Ramos (cell line): ENCODE measurements at regions not wholly inside any gene's neighbourhood (a gene's known extent, or its start where the extent isn't known, plus 50 kb on each side); places are given as distances from the start of the nearest gene placed in this dataset.
"Not testable (repeated sequence)": the region's sequence is repeated elsewhere in the genome, so short reads cannot be mapped to it uniquely, and the experiment has no call there.

Source experiments
- in situ Hi-C: fragments of 300-500 bp; cut with MboI; formaldehyde crosslinking; loops from one replicate; pipeline ENCODE4 v1.14.3; 2022; ENCODE audit warnings: low sequenced_read_pairs; ENCODE audit not compliant: unreplicated experiment

DNA sequence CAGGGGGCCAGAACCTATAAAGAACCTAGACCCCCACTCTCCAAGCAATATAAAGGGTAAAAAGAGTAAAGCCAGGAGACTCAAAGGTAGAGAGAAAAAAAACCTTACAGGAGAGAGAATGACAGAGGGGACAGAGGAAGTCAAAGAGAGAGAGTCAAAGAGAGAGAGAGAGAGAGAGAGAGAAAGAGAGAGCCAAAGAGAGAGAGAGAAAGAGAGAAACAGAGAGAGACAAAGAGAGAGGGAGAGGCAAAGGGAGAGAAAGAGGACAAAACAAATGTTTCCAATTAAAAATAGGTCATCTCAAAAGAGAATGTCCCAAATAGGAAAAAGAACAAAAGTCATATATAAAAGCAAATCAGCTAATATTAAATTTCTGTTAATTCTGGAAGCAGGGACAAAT is 251.5 kb downstream of the DPY19L2 start:
- in situ Hi-C loops = loop anchor here (25.0 kb wide), 2 partner anchors 396 to 846 kb away; no protein-coding TSS in a partner anchor

DNA sequence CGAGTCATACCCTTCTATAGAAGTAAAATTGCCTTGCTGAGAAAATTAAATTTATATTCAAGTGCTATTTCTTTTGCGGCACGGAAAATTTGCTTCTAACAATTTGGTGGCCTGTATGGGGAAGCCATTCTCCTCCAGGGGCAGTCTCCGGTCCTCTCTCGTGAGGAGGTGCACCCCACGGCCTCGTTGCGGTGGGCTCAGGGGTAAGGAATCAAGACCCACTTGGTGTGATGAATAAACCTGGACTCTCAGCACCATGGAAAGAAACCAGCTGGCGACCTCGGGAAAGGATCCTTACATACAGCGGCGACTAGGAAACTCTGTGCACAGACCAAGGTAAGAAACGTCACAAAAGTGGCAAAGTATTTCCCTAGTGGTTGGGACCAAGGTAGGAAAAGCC is 252.9 kb downstream of the DPY19L2 start:
- in situ Hi-C loops = loop anchor here (25.0 kb wide), 2 partner anchors 397 to 847 kb away; no protein-coding TSS in a partner anchor

DNA sequence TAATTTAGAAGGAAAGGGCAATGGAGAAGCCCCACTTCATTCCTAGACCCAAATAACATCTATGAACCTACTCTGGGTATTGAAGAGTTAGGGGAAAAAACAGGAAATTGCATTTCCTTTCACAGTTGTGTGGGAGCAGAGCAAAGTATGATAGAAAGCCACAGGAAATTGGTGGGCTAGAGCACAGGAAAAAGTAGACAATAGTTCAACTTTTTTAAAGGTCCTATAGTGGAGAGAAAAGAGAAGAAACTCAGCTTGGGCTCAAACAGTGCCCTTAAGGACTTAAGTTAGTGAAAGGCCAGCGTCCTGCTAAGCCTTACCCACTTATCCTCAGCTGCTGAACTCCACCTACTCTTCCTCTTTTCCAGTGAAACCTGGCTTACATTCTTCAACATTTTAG is 258.1 kb downstream of the DPY19L2 start:
- in situ Hi-C loops = loop anchor here (25.0 kb wide), 2 partner anchors 402 to 852 kb away; no protein-coding TSS in a partner anchor

DNA sequence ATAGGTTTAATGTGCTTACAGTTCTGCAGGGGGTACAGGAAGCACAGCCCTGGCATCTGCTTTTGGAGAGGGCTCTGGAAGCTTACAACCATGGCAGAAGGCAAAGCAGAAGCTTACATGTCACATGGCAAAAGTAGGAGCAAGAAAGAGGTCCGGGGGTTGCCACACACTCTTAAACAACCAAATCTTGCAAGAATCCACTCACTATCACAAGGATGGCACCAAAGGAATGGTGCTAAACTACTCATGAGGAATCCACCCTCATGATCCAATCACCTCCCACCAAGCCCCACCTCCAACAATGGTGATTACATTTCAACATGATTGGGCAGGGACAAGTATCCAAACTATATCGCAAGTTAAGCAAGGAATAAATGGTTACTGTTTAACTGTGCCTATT is 255.8 kb upstream of the AVPR1A start:
- in situ Hi-C loops = loop anchor here (25.0 kb wide), 2 partner anchors 406 to 856 kb away; no protein-coding TSS in a partner anchor

DNA sequence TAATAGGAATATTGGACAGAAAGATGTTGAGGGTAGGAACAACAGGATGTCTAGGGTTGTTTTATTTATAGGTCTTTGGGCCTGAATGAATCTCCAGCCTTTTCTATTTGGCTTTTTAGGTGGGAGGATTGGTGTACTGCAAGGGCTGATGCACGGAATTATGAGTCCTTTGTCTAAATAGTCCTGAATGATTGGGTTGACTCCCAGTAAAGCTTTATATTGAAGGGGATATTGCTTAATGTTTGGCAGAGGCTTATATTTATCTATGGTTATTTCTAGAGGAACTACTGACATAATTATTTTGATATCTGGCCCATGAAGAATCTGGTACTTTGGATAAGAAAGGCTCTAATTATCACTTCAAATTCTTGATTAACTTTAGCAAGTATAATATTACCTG is 253.6 kb upstream of the AVPR1A start:
- in situ Hi-C loops = loop anchor here (25.0 kb wide), 2 partner anchors 408 to 858 kb away; no protein-coding TSS in a partner anchor

DNA sequence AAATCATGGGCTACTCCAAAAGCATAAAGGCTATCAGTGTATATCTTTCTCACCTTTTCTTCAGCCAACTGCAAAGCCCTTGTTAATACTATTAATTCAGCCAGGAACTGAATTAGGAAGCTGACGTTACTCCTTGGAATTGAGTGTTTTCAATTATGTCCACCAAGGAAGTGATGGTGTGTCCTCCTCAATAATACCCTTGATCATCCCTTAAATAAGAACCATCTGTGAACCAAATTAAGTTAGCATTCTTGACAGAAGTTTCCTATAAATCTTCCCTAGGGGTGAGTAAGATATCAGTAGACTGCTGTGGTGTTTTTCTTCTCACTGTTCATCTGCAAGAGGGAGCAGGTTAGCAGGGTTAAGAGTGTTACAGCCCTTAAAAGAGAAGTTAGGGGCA is 252.3 kb upstream of the AVPR1A start:
- in situ Hi-C loops = loop anchor here (25.0 kb wide), 2 partner anchors 409 to 859 kb away; no protein-coding TSS in a partner anchor

DNA sequence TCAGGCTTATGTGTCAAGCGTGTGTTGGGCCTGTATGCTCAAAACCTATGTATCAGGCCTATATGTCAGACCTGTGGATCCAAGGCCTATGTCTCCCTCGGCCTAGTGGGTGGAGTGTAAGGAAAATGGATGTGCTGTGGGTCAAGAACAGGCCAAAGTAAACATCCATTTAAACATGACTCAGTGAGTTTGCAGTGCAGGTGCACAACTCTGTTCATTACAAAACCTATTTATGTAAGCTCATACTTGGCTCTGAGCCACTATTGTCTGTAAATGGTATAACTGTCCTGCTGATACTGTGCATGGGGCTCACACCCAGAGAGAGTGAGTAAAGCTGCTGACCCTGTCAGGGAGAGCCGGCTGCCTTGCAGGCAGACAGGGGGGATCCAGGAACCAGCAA is 249.7 kb upstream of the AVPR1A start:
- in situ Hi-C loops = loop anchor here (25.0 kb wide), 2 partner anchors 412 to 862 kb away; no protein-coding TSS in a partner anchor

DNA sequence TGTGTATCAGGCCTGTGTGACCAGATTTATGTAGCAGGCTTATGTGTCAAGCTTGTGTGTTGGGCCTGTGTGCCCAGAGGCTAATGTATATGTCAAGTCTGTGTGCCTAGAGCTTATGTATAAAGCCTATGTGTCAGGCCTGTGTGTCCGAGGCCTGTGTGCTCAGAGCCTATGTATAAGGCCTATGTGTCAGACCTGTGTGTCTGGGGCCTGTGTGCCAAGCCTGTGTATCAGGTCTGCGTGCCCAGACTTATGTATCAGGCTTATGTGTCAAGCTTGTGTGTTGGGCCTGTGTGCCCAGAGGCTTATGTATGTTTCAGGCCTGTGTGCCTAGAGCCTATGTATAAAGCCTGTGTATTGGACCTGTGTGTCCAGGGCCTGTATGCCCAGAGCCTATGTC is 249.3 kb upstream of the AVPR1A start:
- in situ Hi-C loops = loop anchor here (25.0 kb wide), 2 partner anchors 412 to 862 kb away; no protein-coding TSS in a partner anchor

DNA sequence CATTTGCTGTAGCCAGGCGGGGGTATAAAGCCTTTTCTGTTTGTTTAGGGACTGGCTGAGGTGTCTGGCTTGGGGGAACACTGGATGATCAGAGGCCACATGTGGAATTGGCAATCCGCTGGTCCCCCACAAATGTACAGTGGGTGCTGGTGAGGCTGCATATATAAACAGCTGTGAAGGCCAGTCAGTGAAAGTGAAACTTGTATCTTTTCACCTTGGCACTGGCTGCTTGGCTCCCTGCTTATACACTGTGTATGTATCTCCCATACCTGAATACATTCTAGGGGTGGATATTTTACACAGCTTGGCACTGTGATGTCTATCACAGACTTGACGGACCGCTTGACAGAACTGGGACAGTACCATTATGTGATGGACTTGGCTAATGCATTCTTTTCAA is 246.8 kb upstream of the AVPR1A start:
- in situ Hi-C loops = no loop called here

DNA sequence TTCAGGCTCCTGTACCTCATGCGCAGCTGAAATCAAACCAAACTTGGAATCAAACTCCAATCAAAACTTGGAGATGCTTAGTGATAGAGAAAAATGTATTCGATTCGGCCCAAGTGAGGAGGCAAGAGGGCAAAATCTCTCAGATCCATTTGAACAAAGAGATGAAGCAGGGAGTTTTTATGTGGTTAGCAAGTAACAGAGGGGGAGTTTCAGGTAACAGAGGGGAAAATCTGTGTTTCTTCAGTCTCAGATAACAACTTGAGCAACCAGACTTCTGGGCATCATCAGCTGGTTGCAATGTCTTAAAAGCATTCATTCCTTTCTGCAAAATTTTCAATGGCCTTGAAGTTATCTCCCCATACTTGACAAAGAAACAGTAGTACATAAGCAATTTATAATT is 245.1 kb upstream of the AVPR1A start:
- in situ Hi-C loops = no loop called here

DNA sequence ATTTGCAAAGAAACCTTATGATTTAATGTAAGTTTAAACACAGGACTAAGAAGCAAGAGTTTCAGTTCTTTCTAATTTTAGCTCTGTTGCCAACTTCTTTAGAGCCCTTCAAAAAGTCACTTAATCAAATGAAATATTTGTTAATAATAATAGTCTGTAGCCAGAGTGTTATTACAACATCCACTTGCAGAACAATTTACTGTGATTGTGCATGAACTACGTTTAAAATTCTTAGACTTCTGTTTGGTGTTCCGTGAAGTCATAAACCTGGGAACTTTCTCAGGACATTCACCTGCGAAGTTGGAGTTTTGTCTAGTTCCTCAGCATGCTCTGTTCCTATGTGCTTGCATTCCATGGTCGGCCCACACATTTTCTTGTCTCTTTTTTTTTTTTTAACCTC is 244.0 kb upstream of the AVPR1A start:
- in situ Hi-C loops = no loop called here

DNA sequence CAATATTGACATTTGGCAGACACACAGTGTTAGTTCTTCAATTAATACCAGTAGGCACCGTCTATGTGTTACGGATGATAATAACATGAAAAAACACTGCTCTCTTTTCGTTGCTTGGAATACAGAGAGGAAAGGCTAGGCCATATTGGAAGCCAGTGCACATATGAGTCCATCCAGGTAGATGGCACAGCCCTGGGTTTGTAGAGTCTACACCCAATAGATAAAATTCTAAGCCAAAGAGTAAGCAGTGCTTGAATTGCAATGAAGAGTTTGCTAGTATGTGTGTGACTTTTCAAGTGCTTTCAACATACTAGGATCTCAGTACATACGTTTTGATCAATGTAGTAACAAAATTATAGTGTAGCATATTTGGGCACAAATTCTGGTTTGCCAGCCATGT is 243.3 kb upstream of the AVPR1A start:
- in situ Hi-C loops = no loop called here

DNA sequence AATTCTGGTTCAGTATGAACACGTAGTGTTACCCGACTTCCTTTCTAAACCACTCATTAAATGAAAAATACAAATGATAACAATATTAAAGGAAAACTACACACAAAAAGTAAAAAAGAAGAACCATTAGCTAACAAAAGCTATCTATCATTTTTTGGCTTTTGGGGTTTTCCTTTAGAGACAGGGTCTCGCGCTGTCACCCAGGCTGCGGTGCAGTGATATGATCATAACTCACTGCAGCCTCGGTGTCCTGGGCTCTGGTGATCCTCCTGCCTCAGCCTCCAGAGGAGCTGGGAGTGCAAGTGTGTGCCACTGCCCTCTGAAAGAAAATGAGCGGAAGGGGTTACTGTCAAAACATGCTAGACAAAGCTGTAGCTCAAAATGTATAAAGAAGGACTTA is 238.2 kb upstream of the AVPR1A start:
- in situ Hi-C loops = no loop called here

DNA sequence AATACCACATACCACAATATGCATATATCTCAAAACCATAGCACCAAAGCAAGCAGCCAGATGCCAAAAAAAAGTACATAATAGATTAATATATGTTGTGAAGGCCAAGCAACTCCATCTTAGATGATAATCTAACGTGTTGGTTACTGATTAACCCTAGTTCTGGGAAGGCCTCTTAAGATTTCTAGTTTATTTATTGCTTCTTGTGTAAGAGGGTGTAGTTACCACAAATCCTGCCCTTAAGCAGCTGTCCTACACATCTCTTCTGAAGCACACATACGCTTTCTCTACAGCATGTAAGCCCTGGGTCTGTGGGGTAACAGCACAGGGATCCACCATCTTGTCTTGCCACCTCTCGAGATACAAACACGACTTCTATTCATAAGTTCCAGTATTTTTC is 236.8 kb upstream of the AVPR1A start:
- in situ Hi-C loops = no loop called here

DNA sequence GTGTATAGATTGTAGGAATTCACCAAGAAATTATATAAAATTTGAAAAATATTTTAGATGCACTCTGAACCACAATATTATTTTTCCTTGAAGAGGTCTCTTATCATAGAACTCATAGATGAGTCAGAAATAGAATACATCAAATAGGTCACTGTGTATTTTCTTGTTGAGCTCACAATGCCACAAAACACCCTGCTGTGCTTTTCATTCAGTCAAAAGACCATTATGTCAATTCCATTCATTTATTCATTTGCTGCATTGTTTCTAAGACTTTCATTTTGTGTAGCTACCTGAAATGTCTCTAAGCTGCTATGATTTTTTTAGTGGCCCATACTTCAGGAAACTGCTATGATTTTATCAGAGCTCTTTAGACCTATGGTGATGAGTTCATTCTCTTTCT is 231.9 kb upstream of the AVPR1A start:
- in situ Hi-C loops = no loop called here

DNA sequence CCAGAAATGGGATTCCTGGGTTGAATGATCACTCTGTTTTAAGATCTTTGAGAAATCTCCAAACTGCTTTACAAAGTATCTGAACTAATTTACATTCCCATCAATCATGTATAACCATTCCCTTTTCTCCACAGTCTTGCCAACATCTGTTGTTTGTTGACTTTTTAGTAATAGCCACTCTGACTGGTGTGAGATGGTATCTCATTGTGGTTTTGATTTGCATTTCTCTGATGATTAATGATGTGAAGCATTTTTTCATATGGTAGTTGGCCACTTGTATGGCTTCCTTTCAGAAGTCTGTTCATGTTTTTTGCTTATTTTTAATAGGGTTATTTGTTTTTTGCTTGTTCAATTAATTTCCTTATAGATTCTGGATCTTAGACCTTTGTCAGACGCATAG is 211.8 kb upstream of the AVPR1A start:
- in situ Hi-C loops = no loop called here

DNA sequence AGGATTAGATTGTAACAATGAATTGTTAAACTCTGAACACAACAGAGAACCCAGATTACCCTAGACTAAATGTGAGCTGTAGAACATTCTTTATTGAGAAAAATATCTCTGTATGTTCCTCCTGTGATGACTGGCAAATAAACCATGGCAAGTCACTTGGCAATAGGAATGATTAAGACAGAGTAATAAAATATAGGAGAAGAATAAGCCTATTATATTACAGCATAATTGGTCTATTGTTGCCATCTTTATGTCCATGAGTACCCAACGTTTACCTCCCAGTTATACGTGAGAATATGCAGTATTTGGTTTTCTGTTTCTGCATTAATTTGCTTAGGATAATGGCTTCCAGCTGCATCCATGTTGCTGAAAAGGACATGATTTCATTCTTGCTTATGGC is 211.2 kb upstream of the AVPR1A start:
- in situ Hi-C loops = no loop called here

DNA sequence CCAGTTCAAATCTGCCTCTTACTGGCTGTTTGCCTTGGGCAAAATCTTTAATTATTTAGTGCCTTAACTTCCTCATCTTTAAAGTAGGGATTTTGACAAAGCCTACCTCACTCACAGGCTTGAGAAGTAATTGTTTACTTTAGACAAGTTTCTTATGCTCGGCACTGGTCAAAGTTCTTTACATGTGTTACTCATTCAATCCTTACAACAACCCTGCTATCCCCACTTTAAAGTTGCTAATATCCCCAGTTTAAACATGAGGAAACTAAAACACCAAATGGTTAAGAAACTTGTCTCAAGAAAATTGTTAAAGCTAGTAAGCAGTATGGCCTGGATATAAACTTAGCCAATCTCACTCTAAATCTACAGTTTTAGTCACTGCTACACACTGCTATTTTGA is 204.0 kb upstream of the AVPR1A start:
- in situ Hi-C loops = no loop called here

DNA sequence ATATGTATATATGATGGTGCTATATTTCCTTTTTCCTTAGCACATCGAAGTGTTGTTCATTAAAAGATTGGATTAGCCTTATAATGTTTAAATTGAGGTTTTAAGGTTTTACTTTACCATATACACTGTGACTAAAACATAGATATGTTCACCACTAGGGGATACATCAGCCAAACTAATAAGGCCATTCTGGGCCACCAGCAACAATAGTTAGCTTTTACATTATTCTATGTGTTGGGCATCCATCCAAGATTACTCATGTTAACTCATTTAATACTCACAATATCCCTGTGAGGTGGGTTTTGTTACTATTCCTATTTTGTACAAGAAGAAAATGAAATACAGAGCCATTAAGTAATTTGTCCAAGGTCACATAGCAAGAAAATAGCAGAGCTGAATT is 202.6 kb upstream of the AVPR1A start:
- in situ Hi-C loops = no loop called here

DNA sequence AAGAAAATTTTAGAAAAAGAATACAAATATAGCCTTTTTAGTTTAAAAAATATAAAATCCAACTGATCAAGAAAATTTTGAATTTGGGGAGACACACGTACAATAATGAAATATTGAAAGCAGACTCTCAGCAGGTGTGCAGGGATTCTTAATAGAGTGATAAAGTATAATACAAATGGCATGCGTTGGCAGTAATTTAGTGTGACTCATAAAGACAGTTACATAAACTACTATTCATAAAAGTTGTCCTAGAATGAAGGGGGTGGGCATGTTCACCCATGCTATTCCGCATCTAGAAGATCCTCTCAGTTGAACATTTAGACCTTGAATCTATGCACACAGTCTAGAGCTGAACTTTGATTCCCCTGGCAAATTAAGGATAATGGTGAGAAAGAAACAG is 200.4 kb upstream of the AVPR1A start:
- in situ Hi-C loops = no loop called here

DNA sequence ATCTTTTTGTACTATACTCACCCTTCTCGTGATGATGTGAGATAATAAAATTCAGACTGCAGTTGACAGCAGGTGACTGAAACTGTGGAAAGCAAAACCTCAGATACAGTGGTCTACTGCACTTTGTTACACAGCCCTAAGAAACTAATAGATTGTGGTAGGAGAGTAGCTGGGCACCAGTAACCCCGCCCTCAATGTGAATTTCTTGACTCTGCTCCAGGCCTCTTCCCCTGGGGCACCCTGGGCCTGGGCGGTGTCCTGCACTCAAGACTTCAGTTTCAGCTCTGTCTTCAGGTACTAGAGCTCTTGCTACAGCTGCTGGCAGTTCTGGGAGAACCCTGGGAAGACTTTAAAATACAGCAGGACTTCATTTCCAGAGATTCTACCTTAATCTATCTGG is 197.6 kb upstream of the AVPR1A start:
- in situ Hi-C loops = no loop called here

DNA sequence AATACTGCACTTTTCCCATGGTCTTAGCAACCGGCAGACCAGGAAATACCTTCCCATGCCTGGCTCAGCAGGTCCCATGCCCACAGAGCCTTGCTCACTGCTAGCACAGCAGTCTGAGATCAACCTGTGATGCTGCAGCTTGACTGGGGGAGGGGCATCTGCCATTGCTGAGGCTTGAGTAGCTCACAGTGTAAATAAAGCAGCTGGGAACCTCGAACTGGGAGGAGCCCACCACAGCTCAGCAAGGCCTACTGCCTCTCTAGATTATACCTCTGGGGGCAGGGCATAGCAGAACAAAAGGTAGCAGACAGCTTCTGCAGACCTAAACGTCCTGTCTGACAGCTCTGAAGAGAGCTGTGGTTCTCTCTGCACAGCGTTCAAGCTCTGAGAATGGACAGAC is 186.2 kb upstream of the AVPR1A start:
- in situ Hi-C loops = not testable (repeated sequence)

DNA sequence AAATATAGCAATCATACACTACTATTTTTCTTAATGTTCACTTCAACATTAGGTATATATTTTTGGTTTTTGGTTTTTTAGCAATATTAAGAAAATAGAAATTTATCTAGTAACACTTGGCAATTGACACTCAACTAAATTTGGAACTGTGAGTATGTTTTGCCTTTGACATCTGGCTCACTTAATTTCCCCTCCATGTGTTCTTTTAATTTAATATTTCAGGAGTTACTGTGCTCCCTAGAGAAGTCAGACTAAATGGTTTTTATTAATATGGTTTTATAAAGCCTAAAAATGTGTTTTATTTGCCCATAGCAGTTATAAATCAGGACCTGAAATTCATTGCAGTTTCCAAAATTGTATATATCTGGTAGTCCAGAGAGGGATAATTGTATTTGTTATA is 175.3 kb upstream of the AVPR1A start:
- in situ Hi-C loops = no loop called here
